ENCODE measurements at regions not wholly inside any gene's neighbourhood (a gene's known extent, or its start where the extent isn't known, plus 50 kb on each side); places are given as distances from the start of the nearest gene placed in this dataset.
A peak's percentile ranks its signal among the peaks of the same experiment; 100 is the strongest.

DNA sequence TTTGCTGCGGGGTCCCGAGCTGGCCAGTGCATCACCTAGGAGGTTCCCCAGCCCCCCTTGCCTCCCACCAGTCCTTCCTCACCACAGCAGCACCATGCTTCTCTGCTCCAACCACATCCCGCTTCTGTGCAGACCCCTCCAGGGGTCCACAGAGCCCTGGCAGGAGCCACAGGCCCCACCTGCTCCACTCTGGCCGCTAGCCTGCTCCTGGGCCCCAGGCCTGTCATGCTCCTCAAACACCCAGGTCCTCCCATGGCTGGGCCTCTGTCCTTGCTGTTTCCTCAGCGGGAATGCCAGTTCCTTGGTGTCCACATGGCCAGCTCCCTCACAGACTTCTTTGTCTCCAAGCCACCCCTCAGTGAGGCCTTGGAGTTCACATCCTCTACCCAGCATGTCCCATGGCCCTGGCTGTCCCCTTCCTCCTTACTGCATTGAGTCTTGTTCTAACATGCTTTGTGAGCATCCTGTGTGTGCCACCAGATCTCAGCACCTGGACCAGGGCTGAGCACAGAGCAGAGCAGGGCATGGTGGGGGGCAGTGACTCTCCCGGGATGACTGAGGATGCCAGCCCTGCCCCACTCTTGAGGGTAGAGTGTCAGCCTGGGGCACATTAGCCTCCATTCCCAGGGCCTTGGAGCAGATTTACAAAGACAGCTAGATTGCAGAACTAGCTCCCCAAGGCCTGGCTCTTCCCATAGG lies 201.0 kb upstream of the HS6ST1 start:
- Histone ChIP-seq H3K9ac (ENCODE audit: low read length) (no peak overlapping the region), H3K4me3 (ENCODE audit: low read length) (no peak overlapping the region), H3K27ac (ENCODE audit: low read length) (no peak overlapping the region), H3K9me3 (ENCODE audit: insufficient read depth, low read length) (no peaks in the 10 kb centered on the region), H3K79me2 (ENCODE audit: low read length) (no peaks in the 10 kb centered on the region), H3K4me2 (ENCODE audit: low read length) (no peak overlapping the region), H3K36me3 (replicated peaks; ENCODE audit: low read depth, low read length) (no peaks in the 10 kb centered on the region), H3K4me1 (ENCODE audit: low read length) (peaks cover 33% of the 10 kb centered on the region), H4K20me1 (ENCODE audit: insufficient read depth, low read length) (no peaks in the 10 kb centered on the region), H3K27me3 (ENCODE audit: low read depth, low read length) (no peaks in the 10 kb centered on the region), H2AFZ (ENCODE audit: low read depth, low read length) (no peak overlapping the region)
- no peak for TF ChIP-seq EZH2phosphoT487 (IDR thresholded peaks at IDR 0.05; ENCODE audit: low read depth)
- TF ChIP-seq, protein P1, sequence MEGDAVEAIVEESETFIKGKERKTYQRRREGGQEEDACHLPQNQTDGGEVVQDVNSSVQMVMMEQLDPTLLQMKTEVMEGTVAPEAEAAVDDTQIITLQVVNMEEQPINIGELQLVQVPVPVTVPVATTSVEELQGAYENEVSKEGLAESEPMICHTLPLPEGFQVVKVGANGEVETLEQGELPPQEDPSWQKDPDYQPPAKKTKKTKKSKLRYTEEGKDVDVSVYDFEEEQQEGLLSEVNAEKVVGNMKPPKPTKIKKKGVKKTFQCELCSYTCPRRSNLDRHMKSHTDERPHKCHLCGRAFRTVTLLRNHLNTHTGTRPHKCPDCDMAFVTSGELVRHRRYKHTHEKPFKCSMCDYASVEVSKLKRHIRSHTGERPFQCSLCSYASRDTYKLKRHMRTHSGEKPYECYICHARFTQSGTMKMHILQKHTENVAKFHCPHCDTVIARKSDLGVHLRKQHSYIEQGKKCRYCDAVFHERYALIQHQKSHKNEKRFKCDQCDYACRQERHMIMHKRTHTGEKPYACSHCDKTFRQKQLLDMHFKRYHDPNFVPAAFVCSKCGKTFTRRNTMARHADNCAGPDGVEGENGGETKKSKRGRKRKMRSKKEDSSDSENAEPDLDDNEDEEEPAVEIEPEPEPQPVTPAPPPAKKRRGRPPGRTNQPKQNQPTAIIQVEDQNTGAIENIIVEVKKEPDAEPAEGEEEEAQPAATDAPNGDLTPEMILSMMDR (IDR thresholded peaks at IDR 0.05; ENCODE audit: low read depth, low read length): no peak

DNA sequence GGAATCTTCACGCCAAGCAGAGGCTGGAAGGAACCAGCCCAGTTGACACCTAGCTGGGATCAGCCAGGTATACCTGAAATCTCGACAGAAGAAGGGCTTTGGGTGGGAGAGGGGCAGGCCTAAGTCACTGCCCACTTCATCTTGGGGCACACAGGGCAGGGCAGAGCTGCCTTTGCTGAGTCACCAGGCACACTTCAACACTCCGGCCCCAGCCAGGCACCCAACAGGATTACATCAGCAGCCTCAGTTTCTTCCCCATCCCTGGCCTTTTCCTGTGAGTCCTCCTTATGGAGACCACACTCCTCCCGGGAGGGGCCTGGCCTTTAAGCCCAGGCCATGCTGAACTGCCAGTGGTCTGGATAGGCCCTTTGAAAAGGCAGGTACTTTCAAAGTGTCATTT lies 201.7 kb upstream of the HS6ST1 start:
- Histone ChIP-seq H4K20me1 (ENCODE audit: insufficient read depth, low read length) (no peaks in the 10 kb centered on the region), H3K4me3 (ENCODE audit: low read length) (no peak overlapping the region; the same call in 1 of the 2 replicates), H3K9ac (ENCODE audit: low read length) (no peak overlapping the region; the same call in 1 of the 2 replicates), H3K4me2 (ENCODE audit: low read length) (peak overlapping the region; percentile 40), H3K36me3 (replicated peaks; ENCODE audit: low read depth, low read length) (no peaks in the 10 kb centered on the region), H3K79me2 (ENCODE audit: low read length) (no peaks in the 10 kb centered on the region), H3K9me3 (ENCODE audit: insufficient read depth, low read length) (no peaks in the 10 kb centered on the region), H2AFZ (ENCODE audit: low read depth, low read length) (no peak overlapping the region), H3K4me1 (ENCODE audit: low read length) (peaks cover 30% of the 10 kb centered on the region), H3K27ac (ENCODE audit: low read length) (no peak overlapping the region), H3K27me3 (ENCODE audit: low read depth, low read length) (no peaks in the 10 kb centered on the region)
- TF ChIP-seq, protein P1 (IDR thresholded peaks at IDR 0.05; ENCODE audit: low read depth, low read length): no peak
- no peak for TF ChIP-seq EZH2phosphoT487 (IDR thresholded peaks at IDR 0.05; ENCODE audit: low read depth)

DNA sequence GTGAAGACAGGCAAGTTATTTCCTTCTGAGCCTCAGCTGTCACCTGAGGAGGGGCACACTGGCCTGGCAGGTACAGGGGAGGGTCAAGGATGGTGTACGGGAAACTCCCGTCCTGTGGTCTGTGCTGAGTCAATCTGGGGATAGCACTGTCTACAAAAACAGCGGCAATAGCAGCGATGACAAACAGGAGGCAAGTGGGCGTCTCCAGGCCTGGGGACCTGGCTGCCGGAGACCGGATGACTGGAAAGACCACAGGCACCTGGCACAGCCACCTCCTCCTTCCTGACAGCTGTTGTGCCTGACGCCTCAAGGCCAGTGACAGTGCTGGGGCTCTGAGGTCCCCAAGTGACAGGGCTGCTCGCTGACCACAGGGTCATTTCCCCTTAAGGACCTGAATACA lies 202.1 kb upstream of the HS6ST1 start:
- H3K9me3 ChIP-seq (ENCODE audit: insufficient read depth, low read length): no peaks in the 10 kb centered on the region
- H3K9ac ChIP-seq (ENCODE audit: low read length): no peak overlapping the region; the same call in 1 of the 2 replicates
- no peaks in the 10 kb centered on the region for H4K20me1 ChIP-seq (ENCODE audit: insufficient read depth, low read length)
- H3K27ac ChIP-seq (ENCODE audit: low read length): no peak overlapping the region
- no peaks in the 10 kb centered on the region for H3K27me3 ChIP-seq (ENCODE audit: low read depth, low read length)
- no peaks in the 10 kb centered on the region for H3K36me3 ChIP-seq (replicated peaks; ENCODE audit: low read depth, low read length)
- no peaks in the 10 kb centered on the region for H3K79me2 ChIP-seq (ENCODE audit: low read length)
- TF ChIP-seq, protein P1 (IDR thresholded peaks at IDR 0.05; ENCODE audit: low read depth, low read length): no peak
- no peak for TF ChIP-seq EZH2phosphoT487 (IDR thresholded peaks at IDR 0.05; ENCODE audit: low read depth)
- H2AFZ ChIP-seq (ENCODE audit: low read depth, low read length): no peak overlapping the region
- H3K4me1 ChIP-seq (ENCODE audit: low read length): peaks cover 30% of the 10 kb centered on the region
- peak overlapping the region; percentile 7; the same call in 1 of the 2 replicates for H3K4me3 ChIP-seq (ENCODE audit: low read length)
- H3K4me2 ChIP-seq (ENCODE audit: low read length): peak overlapping the region; percentile 40

DNA sequence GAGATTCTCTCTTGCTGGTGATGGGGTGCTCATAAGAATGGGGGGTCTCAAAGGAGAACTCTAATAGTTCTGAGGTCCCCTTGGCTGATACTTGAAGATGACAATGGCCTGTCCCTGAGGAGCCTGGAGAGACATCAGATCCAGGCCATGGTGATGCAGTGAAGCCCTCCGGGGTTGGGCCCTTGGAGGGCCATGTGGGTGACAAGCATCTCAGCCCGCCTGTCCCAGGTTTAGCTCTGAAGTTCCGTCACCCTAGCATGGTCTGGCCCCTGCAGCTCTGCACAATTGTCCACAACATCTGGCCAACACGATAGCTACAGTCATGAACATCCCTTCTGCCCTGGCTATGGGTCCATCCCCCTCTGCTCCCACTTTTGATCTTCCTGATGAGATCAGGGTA lies 202.8 kb upstream of the HS6ST1 start:
- Histone ChIP-seq H3K4me2 (ENCODE audit: low read length) (no peak overlapping the region), H3K27me3 (ENCODE audit: low read depth, low read length) (no peaks in the 10 kb centered on the region), H3K36me3 (replicated peaks; ENCODE audit: low read depth, low read length) (no peaks in the 10 kb centered on the region), H3K4me3 (ENCODE audit: low read length) (no peak overlapping the region), H4K20me1 (ENCODE audit: insufficient read depth, low read length) (no peaks in the 10 kb centered on the region), H3K9me3 (ENCODE audit: insufficient read depth, low read length) (no peaks in the 10 kb centered on the region), H3K27ac (ENCODE audit: low read length) (no peak overlapping the region), H2AFZ (ENCODE audit: low read depth, low read length) (no peak overlapping the region), H3K4me1 (ENCODE audit: low read length) (peaks cover 30% of the 10 kb centered on the region), H3K79me2 (ENCODE audit: low read length) (no peaks in the 10 kb centered on the region), H3K9ac (ENCODE audit: low read length) (no peak overlapping the region)
- TF ChIP-seq, protein P1 (IDR thresholded peaks at IDR 0.05; ENCODE audit: low read depth, low read length): no peak
- TF ChIP-seq EZH2phosphoT487 (IDR thresholded peaks at IDR 0.05; ENCODE audit: low read depth): no peak
